ENCODE measurements at regions not wholly inside any gene's neighbourhood (a gene's known extent, or its start where the extent isn't known, plus 50 kb on each side); places are given as distances from the start of the nearest gene placed in this dataset.

DNA sequence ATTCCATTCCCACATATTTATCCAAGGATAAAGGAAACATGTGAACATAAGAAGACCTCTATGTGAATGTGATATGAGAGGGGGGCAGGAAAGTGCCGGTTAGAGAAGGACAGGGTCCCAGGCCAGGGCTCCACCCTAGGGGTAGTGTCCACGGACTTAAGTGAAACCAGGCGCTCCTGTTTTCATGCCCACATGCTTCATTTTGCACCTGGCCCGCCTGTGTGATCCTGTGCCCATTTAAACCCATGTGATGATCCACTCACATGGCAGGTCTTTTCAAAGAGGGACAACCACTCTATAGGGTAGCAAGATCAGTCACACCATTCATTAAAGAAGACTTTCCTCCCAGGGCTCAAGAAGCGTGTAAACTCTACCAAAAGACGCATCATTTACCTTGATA lies 865.3 kb upstream of the GJE1 start:
- Histone ChIP-seq H3K27ac (no peak overlapping the region), H3K4me3 (no peak overlapping the region), H3K4me1 (no peaks in the 10 kb centered on the region), H3K27me3 (ENCODE audit: low read depth) (no peaks in the 10 kb centered on the region), H3K36me3 (no peaks in the 10 kb centered on the region), H3K9me3 (no peaks in the 10 kb centered on the region)
- no peak for ATAC-seq
- no peak for DNase-seq
- TF ChIP-seq CTCF (IDR thresholded peaks at IDR 0.05) = no peak
- intact Hi-C loops (cut with DNase I) = no loop called here

- Histone ChIP-seq H3K36me3 (no peaks in the 10 kb centered on the region), H3K4me1 (no peaks in the 10 kb centered on the region), H3K4me3 (peak overlapping the region; percentile 17), H3K9me3 (no peaks in the 10 kb centered on the region), H3K27ac (no peak overlapping the region), H3K27me3 (ENCODE audit: low read depth) (no peaks in the 10 kb centered on the region)
- no peak for DNase-seq
- no peak for TF ChIP-seq CTCF (IDR thresholded peaks at IDR 0.05)
- ATAC-seq = no peak
- intact Hi-C loops (cut with DNase I) = no loop called here
Observed at GRCh38 chr6:141265756-141266623, 866.7 kb upstream of the GJE1 start.

DNA sequence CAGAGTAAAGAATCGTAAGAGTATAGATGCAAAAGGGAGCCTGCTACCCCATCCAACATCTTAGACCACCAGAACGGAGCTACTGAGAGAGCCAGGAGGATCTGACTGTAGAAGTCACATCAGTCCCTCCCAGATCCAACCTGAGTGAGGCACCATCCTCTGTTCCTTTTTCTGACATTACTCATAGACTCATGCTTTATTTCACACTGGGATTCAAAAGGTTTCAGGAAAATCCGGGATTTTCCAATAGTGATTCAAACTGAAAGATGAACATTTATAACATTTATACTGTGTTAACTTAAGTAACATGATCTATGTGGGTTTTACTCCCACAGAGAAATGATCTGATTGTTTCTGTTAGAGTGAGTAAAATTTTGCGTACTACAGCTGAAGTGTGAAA lies 868.6 kb upstream of the GJE1 start:
- Histone ChIP-seq H3K27me3 (ENCODE audit: low read depth) (no peaks in the 10 kb centered on the region), H3K27ac (no peak overlapping the region), H3K9me3 (no peaks in the 10 kb centered on the region), H3K36me3 (no peaks in the 10 kb centered on the region), H3K4me3 (no peak overlapping the region), H3K4me1 (no peaks in the 10 kb centered on the region)
- intact Hi-C loops (cut with DNase I) = no loop called here
- ATAC-seq (no peak), DNase-seq (no peak)
- no peak for TF ChIP-seq CTCF (IDR thresholded peaks at IDR 0.05)

DNA sequence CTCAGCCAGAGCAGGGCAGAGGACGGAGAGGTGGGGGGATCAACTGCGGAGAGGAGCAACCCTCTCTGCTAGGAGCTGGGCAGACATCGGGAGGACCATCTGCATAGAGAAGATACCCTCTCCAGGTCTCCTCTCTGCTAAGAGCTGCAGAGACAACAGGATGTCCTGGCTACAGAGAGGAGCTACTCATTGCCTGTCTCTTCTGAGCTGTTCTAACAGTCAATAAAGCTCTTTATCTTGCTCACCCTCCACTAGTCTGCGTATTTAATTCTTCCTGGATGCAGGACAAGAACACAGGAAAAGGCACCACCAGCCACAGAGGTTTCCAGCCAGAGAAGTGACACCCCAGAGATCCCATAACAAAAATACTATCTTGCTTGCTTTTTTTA lies 871.1 kb upstream of the GJE1 start:
- no peaks in the 10 kb centered on the region for H3K36me3 ChIP-seq
- intact Hi-C loops (cut with DNase I) = no loop called here
- DNase-seq = no peak
- ATAC-seq = no peak
- H3K4me3 ChIP-seq = no peak overlapping the region
- TF ChIP-seq CTCF (IDR thresholded peaks at IDR 0.05) = no peak
- H3K27ac ChIP-seq = no peak overlapping the region
- H3K4me1 ChIP-seq = no peaks in the 10 kb centered on the region
- H3K27me3 ChIP-seq (ENCODE audit: low read depth) = no peaks in the 10 kb centered on the region
- no peaks in the 10 kb centered on the region for H3K9me3 ChIP-seq

GRCh38 chr6:141261016-141261671 lies 871.6 kb upstream of the GJE1 start:
- intact Hi-C loops (cut with DNase I) = no loop called here
- H3K27ac ChIP-seq = no peak overlapping the region
- no peaks in the 10 kb centered on the region for H3K36me3 ChIP-seq
- H3K27me3 ChIP-seq (ENCODE audit: low read depth) = no peaks in the 10 kb centered on the region
- no peak for TF ChIP-seq CTCF (IDR thresholded peaks at IDR 0.05)
- H3K4me3 ChIP-seq = no peak overlapping the region
- ATAC-seq (peak; percentile 40 to 45), DNase-seq (no peak)
- no peaks in the 10 kb centered on the region for H3K4me1 ChIP-seq
- H3K9me3 ChIP-seq = no peaks in the 10 kb centered on the region

All from lower lobe of right lung (tissue), 2 donors.